ENCODE measurements at regions not wholly inside any gene's neighbourhood (a gene's known extent, or its start where the extent isn't known, plus 50 kb on each side); places are given as distances from the start of the nearest gene placed in this dataset.
"Not testable (repeated sequence)": the region's sequence is repeated elsewhere in the genome, so short reads cannot be mapped to it uniquely, and the experiment has no call there.

DNA sequence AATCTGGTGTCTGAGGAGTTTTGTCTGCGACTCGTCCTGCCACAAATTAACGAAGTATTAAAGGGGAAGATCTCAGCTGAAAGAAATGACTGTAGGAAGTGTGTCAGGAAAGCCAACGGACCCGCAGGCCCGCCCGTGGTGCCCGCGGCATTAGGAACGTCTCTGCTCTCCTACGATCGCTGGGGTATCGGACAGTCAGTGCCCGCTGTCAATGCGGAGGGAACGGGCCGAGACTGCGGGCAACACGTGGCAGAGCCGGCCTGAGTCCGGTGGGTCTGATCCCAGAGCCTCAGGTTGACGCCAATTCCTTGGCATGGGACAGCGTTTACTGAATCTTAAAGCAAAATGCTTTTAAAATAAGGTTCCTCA is 128.7 kb downstream of the KBTBD2 start:
- DNase-seq (ENCODE audit: low spot score), result no peak

DNA sequence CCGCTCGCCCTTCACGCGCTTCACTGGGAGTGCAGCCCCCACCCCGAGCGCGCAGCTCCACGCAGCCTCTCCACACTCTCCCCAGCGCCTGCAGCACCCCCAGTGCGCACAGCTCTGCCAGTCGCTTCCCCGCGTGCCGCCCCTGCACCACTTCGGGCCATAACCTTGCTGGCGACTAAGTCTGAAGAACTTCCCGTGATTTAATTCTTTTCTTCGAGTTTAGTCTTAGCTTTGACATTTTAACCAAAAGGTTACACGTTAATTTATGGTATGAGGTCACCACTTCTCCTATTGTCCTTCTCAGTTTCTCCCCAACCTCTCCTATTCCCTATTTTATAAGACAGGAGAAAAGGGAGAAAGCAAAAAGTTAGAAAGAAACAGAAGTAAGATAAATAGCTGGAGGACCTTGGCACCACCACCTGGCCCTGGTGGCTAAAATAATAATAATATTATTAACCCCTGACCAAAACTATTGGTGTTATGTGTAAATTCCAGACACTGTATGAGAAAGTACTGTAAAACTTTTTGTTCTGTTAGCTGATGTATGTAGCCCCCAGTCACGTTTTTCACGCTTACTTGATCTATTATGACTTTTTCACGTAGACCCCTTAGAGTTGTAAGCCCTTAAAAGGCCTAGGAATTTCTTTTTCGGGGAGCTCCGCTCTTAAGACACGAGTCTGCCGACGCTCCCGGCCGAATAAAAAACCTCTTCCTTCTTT is 129.2 kb downstream of the KBTBD2 start:
- DNase-seq (ENCODE audit: low spot score), result not testable (repeated sequence)

DNA sequence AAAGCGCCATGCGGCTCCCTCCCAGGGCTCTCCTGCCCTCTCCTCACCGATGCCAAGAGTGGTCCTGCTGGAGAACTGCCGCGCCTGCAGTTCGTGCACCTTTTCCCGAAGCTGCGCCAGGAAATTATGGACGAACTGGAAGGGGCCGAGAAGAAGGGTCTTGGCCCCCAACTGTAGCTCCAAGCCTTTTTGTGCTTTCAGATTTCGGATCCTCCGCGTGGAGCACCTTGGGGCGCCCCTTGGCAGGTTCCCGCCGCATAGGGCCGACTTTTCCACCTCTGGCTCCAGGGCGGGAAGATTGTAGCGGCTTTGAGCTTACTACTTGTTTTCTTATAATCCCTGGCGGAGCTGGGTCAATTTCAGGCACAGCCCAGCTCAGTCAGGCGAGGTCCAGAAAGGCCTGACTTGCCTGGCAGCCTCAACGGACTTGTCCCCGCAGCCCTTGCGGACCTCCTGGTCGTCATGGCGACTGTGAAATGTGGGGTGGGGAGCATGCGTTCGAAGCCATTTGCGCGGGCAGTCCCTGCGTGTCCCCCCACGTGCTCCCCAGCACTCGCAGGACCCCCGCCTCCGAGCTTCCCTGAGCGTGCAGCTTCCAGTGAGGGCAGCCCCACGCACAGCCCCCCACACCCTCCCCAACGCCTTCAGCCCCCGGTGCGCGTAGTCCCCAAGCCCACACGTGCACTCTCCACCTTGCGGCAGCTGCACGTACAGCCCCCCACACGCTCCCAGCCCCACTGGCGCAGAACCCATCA is 129.9 kb downstream of the KBTBD2 start:
- DNase-seq (ENCODE audit: low spot score), result no peak

GRCh38 chr7:32760755-32761154 is 130.8 kb downstream of the KBTBD2 start:
- DNase-seq (ENCODE audit: low spot score), result not testable (repeated sequence)

- DNase-seq (ENCODE audit: low spot score), result not testable (repeated sequence)
Observed at GRCh38 chr7:32759859-32760258, 131.7 kb downstream of the KBTBD2 start.

- DNase-seq (ENCODE audit: low spot score), result not testable (repeated sequence)
Observed at GRCh38 chr7:32753872-32754271, 137.7 kb downstream of the KBTBD2 start.

GRCh38 chr7:32748337-32748736 is 143.2 kb downstream of the KBTBD2 start:
- DNase-seq (ENCODE audit: low spot score), result not testable (repeated sequence)

DNA sequence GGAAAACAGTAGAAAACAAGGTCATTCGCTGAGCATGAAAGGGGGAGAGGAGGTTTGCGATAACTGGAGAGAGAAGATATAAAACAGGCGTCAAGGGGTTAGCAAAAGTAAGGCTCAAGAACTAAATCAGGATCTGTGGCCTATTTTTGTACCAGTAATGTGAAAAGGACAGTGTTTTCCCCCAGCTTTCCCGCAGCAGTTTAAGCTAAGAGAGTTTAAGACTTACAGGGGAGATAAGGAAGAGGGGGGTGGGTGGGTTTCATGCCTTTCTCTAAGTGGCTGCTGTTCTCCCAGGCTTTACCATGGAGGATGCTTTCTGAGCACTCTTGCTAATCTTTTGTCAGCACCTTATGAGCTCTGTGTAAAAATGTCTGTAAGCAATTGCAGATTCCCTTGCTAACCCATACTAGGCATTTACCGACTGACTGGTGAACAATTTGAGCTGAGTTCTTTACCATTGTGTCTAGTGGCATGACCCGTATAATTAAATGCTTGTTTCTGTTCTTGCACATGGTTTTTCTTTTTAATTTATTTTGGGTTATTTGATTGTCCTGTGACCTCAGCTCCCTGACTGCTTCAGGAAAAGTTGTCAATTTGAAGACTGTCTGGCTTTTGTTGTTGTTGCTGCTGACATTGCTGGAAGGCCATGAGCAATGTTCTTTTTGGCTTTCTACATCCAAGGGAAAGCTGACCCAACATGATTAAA is 144.0 kb downstream of the KBTBD2 start:
- DNase-seq (ENCODE audit: low spot score), result not testable (repeated sequence)

DNA sequence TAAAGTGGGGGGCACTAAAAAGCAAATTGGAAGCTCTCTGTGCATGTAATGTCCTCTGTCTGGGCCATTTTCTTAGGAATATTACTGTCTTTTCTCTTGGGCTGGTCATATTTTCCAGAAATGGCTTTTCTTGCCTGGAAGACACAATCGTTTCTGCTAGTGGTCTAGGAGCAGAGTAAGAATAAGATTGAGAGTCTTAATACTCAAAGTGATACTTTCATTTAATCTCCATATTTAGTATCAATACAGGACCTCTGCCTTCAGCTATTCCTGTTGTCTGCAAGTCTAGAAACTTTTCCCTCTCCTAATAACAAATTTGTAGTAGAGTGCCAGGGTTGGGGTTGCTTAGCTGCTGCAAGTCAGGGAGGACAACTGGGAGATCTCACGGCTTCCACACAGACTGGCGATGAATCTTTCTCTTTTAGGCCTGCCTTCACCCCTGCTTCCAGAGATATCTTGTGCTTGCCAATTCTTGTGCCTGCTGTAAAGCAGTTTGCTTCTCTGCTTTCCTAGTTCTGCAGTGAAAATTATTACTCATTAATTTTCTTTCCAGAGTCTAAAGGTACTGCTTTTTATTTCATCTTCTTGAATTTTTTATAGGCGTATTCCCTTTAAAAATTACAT is 149.6 kb downstream of the KBTBD2 start:
- not testable (repeated sequence) for DNase-seq (ENCODE audit: low spot score)

DNA sequence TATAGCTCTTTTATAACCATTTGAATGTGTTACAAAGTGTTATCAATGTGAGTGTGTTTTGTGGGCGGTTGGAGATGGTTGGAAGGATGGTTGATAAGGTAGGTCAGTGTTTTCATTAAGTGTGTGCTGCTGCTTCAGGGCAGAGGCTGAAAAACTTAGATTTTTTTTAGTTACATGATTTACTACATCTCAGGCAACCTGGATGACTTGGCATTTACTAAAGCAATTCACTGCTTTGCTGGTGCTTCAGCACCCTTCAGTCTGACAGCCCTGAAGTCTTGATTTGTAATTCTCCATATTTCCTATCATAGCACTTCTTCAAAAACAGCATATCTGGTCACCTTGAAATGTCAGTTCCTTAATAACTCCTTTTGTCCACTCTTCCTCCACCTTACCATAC is 151.8 kb downstream of the KBTBD2 start:
- DNase-seq (ENCODE audit: low spot score), result not testable (repeated sequence)

GRCh38 chr7:32738390-32738789 is 153.2 kb downstream of the KBTBD2 start:
- not testable (repeated sequence) for DNase-seq (ENCODE audit: low spot score)

DNA sequence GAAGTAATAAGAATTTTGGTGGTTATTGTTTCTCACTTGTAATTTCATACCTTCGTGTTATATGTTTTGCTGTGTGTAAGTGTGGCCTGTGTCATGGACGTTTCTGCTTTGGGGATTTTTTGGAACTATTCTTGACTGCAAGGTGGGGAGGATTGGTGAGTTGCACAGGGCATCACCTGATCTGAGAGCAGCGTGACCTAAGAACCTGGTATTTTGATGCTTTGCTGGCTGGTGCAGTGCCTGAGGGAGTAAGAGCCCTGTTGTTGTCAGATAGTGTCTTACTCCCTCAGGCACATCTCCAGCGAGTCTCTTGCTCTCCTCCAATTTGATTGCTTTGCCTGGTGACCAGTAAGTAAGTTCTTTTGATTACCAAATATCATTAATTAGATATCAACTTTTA is 158.8 kb downstream of the KBTBD2 start:
- not testable (repeated sequence) for DNase-seq (ENCODE audit: low spot score)

DNA sequence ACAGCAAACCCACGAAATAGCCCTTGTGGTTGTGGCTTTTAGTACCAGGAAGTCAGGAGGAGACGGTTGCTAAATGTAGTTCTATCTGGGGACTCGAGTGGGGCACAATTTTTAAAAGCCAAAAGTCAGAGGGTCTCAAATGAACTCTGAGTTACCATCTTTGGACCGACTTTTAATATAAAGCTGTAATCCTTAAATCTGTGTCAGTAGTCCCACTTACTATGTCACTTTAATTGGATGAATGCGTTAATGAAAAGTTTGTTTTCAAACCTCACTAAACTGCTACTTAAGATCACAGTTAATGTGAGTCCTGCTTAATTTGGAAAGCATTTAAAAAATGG is 162.3 kb downstream of the KBTBD2 start:
- not testable (repeated sequence) for DNase-seq (ENCODE audit: low spot score)

- DNase-seq (ENCODE audit: low spot score), result peak; percentile 43
Observed at GRCh38 chr7:32728412-32729334, 162.9 kb downstream of the KBTBD2 start.

DNA sequence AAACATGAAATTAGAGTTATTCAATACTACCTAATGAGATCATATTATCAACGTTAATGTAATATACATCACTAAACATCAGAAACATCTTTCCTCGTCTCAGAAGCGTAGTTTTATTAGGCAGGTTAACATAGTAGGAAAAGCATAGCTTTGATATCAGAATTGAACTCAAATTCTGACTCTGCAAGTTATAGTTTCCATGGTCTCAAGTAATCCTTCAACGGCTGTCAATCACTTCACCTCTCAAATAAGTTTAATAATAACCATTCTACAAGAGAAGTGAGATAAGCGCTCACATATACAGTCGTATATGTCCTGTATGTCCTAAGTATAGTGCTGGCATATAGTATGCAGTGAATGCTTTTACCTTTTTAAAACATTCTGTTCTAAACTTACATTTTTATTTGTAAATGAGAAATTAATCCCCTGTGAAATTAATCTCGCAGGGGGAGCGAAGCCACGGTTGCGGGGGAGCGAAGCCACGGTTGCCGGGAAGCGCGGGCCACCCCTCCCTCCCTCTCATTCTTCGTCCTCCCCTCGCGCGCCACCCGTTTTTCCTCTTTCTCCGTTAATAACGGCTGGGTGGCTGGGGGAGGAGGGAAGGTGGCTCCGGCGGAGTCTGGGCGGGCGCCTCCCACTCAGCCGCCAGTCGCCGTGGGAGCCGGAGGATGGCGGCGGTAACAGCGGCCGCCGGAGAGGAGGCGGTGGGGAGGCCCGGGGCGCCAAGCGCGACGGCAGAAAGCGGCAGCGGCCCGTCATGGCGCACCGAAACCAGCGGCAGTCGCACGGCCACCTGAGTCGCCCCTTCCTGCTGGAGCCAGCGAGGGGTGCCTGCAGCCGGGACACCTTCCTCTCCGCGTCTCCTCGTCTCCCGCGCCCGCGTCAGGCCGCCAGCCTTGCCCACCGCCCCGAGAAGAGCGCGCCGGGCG is 163.8 kb downstream of the KBTBD2 start:
- peak; percentile 30 for DNase-seq (ENCODE audit: low spot score)

DNA sequence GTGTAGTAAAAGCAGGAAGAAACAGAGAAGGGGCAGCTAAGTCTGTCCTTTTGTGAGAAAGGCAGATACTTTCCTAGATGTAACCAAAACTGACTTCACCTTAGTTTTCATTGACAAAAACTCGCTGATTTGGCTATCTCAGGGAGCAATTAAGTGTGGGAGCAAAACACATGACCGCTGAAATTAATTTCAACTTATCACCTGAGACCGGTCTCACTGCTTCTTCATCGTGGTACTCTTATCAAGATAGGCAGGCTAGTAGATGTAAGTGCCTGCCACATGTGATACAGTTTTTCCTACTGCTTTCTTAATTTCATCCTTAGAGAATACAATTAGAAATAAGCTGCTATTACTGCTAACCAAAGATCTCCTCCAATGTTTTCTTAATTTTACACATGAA is 168.7 kb downstream of the KBTBD2 start:
- DNase-seq (ENCODE audit: low spot score), result not testable (repeated sequence)

- DNase-seq (ENCODE audit: low spot score), result no peak
Observed at GRCh38 chr7:32694182-32694581, 197.4 kb downstream of the KBTBD2 start.

- not testable (repeated sequence) for DNase-seq (ENCODE audit: low spot score)
Observed at GRCh38 chr7:32691965-32692815, 196.9 kb downstream of the AVL9 start.

GRCh38 chr7:32688092-32688491 is 192.8 kb downstream of the AVL9 start:
- not testable (repeated sequence) for DNase-seq (ENCODE audit: low spot score)
